GM19238 (cell line): ENCODE measurements at regions not wholly inside any gene's neighbourhood (a gene's known extent, or its start where the extent isn't known, plus 50 kb on each side); places are given as distances from the start of the nearest gene placed in this dataset.

ENCODE experiments used
- DNase-seq: peaks from one replicate; pipeline ENCODE4 v3.0.0; 2011; ENCODE audit warnings: low spot score; ENCODE audit not compliant: insufficient read length

- DNase-seq, result no peak
These were observed 53.0 kb upstream of the RAB18 start for GRCh38 chr10:27451054-27451453.

DNA sequence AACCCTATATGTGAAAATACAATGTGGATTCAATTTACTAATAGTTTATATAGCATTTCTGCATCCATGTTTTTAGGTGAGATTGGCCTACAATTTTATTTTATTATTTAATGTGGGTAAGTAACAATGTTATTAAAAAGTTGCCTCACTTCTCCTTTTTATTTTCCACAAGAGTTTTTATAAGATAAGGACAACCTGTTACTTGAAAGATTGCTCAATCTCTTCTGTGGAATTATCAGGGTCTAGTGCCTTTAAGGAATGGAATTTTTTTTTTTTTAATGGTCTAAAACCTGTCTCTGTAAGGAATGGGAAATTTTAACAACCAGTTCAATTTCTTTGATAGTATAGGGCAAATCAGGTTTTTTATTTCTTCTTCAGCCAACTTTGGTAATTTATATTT lies 53.9 kb upstream of the RAB18 start:
- DNase-seq, result no peak

- no peak for DNase-seq
These were observed 54.5 kb upstream of the RAB18 start for GRCh38 chr10:27449571-27449970.

DNA sequence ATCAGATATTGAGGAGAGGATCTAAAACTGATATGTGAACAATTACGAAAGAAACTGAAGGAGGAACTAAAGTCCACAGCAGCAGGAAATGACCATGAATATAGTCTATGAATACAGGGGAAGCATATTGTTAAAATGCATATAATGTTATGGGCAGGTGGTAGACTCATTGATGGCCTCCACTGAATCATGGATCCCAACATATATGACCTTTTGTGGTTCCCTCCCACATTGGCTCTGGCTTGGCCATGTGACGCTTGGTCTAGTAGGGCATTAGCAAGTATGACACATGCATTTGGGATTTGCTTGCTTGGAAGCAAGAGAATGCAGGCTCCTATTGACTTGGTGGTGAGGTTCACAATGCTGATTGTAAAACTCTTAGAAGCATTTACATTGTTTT lies 55.2 kb upstream of the RAB18 start:
- no peak for DNase-seq

DNA sequence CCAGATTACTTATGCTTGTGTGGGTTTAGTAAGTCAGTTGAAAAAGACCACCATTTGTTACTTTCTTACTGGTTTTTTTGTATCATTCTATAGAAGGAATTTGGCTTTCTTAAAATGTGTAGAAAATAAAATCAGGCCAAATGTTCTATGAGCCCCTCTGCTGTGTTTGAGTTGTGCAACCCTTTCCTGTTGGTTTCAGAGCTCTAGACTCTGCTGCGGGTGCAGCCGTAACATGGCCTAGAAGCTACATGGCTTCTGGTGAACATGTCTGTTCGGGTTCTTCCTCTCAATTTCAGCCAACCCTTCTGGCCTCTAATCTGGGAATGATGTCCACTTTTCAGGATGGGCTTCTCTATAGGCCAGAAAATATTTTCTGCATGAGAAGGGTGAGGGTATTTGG lies 56.6 kb upstream of the RAB18 start:
- DNase-seq, result no peak

DNA sequence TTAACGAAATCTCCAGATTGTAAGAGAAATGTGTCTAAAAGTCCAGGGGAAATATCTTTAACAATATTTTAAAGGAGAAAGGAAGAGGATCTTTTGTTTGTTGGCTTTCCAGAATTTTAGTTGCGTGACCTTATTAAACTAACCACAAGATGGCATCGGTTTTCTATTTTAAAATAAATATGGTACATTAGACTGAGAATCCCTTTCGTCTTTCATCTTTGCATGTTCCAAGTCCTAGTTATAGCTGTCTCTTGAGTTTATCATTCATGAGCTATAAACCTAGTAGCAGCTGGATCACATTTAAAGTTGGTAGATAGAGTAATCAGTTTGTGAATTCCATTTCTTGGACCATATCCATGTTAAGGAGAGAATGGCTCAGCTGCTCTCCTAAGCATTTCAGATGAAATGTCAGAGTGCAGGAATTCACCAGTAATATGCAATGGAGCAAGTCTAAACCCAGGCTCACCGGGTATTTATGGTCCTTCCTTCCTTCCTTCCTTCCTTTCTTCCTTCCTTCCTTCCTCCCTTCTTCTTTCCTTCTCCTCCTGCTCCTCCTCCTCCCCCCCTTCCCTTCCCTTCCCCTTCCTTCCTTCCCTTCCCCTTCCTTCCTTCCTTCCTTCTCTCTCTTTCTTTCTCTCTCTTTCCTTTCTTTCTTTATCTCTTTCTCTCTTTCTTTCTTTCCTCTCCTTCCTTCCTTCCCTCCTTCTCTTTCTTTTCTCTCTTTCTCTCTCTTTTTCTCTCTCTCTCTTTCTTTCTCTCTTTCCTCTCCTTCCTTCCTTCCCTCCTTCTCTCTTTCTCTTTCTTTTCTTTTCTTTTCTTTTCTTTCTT lies 57.8 kb upstream of the RAB18 start:
- no peak for DNase-seq

- no peak for DNase-seq
These were observed 59.0 kb upstream of the RAB18 start for GRCh38 chr10:27445070-27445469.

DNA sequence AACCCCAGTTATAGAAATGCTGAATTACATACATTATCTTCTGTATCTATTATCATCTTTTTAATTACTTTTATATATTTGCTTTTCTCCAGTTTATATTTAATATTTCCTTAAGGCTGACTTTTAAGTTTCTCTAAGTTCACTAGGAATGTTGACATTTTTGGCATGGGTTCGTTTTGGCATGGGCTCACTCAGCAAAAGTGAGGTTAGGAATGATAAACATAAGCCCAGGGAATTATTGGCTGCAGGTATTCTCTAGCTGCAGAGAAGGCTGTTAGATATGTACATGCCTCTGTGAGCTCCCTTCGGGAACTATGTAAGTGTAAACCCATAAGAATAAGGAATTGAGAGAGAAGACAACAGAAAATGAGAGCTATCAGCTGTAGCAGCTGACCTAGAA lies 63.6 kb upstream of the RAB18 start:
- DNase-seq, result no peak

DNA sequence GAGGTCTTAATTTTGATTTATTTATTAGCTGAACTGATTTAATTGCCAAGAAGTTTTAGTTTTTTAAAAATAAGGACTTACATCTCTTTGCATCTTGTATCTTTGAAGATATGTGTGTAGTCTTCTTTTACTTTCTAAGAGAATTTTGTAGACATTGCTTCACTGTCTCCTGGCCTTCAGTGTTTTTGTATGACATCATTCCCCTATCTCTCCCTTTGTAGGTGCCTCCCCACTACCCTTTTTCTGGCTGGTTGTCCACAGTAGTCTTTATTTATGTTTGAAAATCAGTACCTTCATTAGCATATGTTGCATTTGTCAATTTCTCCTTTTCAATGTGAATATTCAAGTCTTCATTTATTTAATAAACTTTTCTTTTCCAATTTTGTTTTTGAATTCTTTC lies 64.1 kb upstream of the RAB18 start:
- DNase-seq, result no peak

DNA sequence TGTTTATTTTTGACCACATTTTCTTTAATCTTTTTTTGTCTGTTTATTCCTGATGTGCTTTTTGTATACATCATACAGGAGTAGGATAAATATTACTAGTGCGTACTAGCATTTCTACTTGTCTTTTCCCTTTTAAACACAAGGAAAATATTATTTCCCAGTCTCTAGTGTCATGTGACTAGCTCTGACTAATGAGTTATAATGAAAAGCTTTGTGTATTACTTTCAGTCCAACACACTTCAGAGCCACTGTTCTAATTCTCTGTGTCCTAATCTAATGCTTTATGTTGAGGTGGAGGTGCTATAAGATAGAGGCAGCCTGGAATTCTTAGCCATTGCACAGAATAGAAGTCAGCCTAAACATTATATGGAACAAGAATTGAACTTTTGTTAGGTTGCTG lies 65.0 kb upstream of the RAB18 start:
- DNase-seq, result no peak

DNA sequence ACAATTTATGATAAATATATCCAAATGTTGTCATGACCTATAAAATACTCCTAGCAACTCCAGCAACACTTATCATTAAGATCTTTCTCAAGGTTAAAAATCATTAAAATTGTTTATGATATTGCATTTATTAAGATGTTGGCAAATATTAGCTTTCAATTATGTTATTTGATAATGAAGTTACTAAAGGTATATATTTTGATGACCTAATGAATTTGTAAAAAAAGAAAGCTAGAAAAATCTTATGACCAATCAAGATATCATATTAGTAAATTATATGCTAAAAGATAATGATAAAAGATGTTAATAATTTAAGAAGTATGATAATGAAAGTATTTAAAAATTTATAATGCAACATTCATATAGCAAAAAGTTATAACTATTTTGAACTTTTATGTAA lies 66.3 kb upstream of the RAB18 start:
- no peak for DNase-seq

DNA sequence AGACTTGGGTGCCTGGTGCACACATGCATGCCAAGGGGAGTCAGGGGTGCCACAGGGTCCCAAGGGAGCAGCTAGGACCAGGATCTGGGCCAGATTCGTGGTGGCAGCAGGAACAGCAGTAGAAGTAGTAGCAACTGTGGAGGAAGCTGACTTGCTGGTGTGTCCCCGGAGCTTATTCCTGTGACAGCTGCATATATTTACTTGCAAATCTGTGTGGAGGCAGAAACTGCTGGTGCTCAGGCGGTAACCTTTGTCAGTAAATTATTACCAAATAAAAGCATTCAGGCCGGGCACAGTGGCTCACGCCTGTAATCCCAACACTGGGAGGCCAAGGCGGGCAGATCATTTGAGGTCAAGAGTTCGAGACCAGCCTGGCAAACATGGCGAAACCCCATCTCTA lies 67.4 kb upstream of the RAB18 start:
- no peak for DNase-seq

DNA sequence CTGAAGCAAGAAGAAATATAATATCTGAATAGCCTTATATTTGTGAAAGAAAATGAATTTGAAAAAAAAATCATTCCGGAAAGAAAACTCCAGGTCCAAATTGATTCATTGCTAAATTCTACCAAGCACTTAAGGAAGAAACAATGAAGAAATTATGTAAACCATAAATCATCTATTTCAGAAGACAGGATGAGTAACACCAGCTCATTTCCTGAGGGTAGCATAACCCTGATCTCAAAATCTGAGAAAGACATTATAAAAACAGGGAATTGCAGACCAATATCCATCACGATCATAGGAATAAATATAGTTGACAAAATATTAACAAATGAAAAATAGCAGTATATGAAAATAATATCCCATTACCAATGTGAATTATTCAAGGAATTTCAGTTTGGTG lies 70.1 kb upstream of the RAB18 start:
- no peak for DNase-seq

DNA sequence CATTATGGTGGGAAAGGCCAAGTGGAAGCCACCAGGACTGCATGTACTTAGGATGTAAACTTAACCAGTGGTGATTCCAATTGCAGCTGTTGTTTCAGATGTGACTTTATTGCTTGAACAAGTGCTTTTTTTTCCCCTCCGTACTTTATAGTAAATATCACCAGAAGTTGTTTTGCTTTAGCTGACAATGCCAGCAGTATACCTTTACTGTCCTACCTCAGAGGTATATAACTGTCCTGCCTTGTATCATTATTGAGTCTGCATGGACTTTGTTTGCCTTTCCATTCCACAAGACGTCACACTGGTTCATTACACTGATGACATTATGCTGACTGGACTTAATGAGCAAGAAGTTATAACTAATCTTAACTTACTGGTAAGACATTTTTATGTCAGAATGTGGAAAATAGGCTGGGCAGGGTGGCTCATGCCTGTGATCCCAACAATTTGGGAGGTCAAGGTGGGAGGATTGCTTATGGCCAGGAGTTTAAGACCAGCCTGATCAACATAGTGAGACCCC lies 77.1 kb upstream of the RAB18 start:
- DNase-seq, result no peak

DNA sequence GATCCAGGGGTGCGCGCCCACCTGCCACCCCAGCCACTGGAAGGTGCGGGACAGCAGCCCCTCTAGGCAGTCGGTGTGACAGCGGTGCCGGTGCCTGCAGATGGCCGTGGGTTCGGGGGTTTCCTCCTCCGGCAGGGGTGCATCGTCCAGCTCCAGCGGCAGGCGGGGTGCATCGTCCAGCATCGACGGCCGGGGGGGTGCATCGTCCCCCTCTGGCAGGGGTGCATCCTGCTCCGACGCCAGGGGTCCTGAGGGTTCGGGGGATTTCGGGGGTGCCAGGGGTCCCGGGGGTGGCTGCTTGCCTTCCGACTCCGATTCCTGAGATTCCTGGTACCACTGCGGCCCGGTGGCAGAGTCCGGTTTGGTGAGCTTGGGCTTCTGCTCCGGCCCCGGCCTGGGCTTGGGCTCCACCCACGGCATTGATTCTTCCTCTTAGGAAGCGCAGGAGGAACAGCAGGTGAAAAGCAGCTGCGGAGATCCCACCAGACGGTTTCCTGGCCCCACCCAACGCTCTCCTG lies 90.2 kb upstream of the RAB18 start:
- no peak for DNase-seq

GRCh38 chr10:27413387-27413786 lies 90.7 kb upstream of the RAB18 start:
- no peak for DNase-seq

- DNase-seq, result no peak
These were observed 94.0 kb upstream of the RAB18 start for GRCh38 chr10:27410153-27410552.

GRCh38 chr10:27407271-27407670 lies 96.8 kb upstream of the RAB18 start:
- no peak for DNase-seq

- DNase-seq, result no peak
These were observed 104.2 kb upstream of the RAB18 start for GRCh38 chr10:27399871-27400270.

GRCh38 chr10:27393961-27394360 lies 110.1 kb upstream of the RAB18 start:
- no peak for DNase-seq

GRCh38 chr10:27392606-27393005 lies 111.5 kb upstream of the RAB18 start:
- no peak for DNase-seq

DNA sequence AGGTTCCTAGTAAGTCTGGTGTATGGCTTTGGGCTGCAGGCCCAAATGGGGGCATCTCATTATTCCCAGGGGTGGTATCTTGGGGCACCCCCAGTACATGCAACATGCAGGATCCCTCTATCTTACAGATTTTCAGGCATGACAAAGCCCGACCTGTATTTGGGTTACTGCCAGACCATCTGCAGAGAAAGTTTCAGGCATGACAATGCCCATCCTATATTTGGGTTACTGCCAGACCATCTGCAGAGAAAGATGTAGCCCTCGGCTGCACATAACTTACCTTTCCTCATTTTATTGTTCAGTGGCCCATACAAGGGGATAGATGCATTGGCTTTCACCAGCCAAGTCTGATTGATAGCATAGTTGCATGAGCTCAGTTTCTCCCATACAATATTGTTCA lies 112.2 kb upstream of the RAB18 start:
- DNase-seq, result no peak

GRCh38 chr10:27391325-27391724 lies 112.8 kb upstream of the RAB18 start:
- DNase-seq, result no peak
